ENCODE measurements at regions not wholly inside any gene's neighbourhood (a gene's known extent, or its start where the extent isn't known, plus 50 kb on each side); places are given as distances from the start of the nearest gene placed in this dataset.
"Not testable (repeated sequence)": the region's sequence is repeated elsewhere in the genome, so short reads cannot be mapped to it uniquely, and the experiment has no call there.

DNA sequence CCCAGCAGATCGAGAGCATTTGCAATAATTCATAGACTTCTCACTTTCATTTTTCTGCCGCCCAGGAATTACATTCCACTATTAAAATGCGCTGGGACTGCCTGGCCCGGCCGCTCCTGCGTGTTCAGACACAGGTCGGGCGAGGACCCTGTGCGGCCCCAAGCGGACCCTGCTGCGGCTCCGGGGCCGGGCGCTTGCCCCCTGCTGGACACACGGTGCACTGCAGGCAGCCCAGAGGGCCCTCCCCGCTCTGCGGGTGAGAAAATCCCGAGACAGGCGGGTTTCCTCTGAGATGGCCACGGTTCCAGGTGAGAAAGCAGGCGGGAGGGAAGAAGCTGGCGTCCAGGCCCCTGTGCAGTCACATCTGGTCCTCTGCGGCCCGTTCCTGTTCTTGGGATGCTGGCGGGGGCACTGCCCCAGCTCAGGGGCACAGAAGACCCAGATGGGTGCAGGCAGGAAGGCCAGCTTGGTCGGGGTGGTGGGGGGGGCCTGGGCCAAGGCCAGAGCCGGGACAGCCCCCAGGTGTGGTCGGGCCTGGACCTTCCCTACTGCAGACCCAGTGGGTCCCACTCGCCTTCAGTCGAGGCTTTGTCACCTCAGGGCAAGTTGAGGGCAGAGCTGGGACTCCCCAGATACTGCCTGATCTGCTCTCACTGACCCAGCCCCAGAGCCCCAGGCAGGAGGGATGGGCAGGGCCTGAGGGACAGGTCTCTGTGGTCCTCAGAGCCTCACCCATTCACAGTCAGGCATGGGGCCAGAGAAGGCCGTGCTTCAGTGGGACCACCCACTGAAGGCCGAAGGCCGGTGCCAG is 135.1 kb downstream of the FAM53A start:
- H3K36me3 ChIP-seq; intact Hi-C loops (cut with DNase I); H3K27me3 ChIP-seq; H3K4me1 ChIP-seq; H3K9me3 ChIP-seq: not testable (repeated sequence)
- peak; percentile 92 to 97 (median 97) for TF ChIP-seq CTCF (IDR thresholded peaks at IDR 0.05)
- Histone ChIP-seq H3K27ac (peak overlapping the region; percentile 46 to 61), H3K4me3 (peak overlapping the region; percentile 42 to 59)
- peak in 1 of 2 donors; percentile 79 for DNase-seq (ENCODE audit: low spot score in 2 of 2)

DNA sequence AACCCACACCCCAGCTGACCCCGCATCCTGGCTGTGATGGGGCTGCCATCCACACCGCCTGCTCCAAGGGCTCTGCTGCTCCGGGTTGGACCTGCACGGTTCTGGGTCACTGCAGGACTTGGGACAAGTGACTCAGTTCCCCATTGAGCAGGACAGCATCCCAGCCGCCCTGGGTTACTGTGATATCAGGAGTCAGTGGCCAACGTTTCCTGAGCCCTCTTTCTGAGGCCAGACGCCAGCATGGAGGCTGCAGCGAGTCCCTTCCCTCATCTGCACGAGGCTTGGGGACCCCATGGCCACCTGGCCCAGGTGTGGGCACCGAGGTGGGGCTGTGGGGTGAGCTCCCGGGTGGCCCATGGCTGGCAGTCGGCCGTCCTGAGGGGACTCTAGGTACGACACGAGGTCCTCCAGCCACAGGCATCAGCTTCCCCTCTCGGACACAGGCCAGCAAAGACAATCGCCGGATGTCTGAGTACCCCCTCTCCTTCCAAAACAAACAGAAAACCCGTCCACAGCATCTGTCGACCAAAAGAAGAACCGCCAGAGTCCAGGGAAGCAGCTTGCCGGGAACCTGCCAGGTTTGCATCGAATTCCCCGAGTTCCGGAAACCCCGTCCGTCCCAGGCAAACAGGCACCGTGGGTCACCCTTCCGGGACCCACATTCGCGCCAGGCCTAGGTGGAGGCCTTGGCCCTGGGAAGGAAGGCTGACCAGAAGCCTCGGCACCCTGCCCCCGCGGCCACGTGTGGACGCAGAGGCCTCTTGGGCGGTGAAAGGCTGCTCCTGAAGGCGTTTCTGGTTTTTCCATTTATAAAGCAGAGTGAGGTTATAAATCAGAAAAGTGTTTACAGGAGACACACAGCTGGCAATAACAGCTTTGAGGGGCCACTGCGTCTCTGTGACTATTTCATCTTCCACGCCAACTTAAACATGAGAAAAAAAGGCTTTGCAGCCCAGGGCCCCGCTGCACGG is 136.0 kb downstream of the FAM53A start:
- TF ChIP-seq CTCF (IDR thresholded peaks at IDR 0.05): no peak
- H3K36me3 ChIP-seq: no peaks in the 10 kb centered on the region
- no peaks in the 10 kb centered on the region for H3K27me3 ChIP-seq
- intact Hi-C loops (cut with DNase I): no loop called here
- H3K9me3 ChIP-seq: no peaks in the 10 kb centered on the region
- peak overlapping the region; percentile 42 to 59 for H3K4me3 ChIP-seq
- peaks cover 3 to 5% of the 10 kb centered on the region in 2 donors for H3K4me1 ChIP-seq
- DNase-seq (ENCODE audit: low spot score in 2 of 2): peak in 1 of 2 donors; percentile 72
- H3K27ac ChIP-seq: peak overlapping the region in 1 of 2 donors; percentile 46

- H3K27me3 ChIP-seq: no peaks in the 10 kb centered on the region
- DNase-seq (ENCODE audit: low spot score in 2 of 2): no peak
- intact Hi-C loops (cut with DNase I): no loop called here
- H3K9me3 ChIP-seq: no peaks in the 10 kb centered on the region
- H3K36me3 ChIP-seq: no peaks in the 10 kb centered on the region
- H3K4me3 ChIP-seq: no peak overlapping the region
- H3K4me1 ChIP-seq: peaks cover 3 to 5% of the 10 kb centered on the region in 2 donors
- TF ChIP-seq CTCF (IDR thresholded peaks at IDR 0.05): no peak
- H3K27ac ChIP-seq: no peak overlapping the region
Measured at GRCh38 chr4:1547131-1547855, 136.8 kb downstream of the FAM53A start.

- Histone ChIP-seq H3K4me3 (no peak overlapping the region), H3K4me1 (peaks cover 3 to 5% of the 10 kb centered on the region in 2 donors), H3K36me3 (no peaks in the 10 kb centered on the region), H3K9me3 (no peaks in the 10 kb centered on the region), H3K27me3 (no peaks in the 10 kb centered on the region), H3K27ac (no peak overlapping the region)
- intact Hi-C loops (cut with DNase I): no loop called here
- no peak for DNase-seq (ENCODE audit: low spot score in 2 of 2)
- TF ChIP-seq CTCF (IDR thresholded peaks at IDR 0.05): no peak
Measured at GRCh38 chr4:1544861-1545281, 138.6 kb upstream of the NKX1-1 start.

DNA sequence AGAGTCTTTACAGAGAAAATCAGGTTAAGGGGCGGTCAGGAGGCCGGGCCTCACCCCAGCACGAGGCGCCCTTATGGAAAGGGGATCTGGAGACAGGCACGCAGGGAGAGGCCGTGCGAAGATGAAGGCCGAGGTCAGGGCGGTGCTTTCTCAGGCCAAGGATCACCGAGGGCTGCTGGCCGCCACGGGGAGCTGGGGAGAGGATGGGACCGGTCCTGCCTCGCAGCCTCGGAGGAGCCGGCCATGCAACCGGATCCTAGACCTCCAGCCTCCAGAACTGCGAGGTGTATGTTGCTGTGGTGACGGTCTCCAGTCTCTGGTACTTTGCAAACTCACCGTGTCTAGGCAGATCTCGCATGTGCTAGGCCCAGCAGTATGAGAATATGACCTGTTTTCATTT is 138.2 kb upstream of the NKX1-1 start:
- H3K36me3 ChIP-seq; H3K4me3 ChIP-seq; DNase-seq (ENCODE audit: low spot score in 2 of 2); intact Hi-C loops (cut with DNase I); H3K27me3 ChIP-seq; H3K27ac ChIP-seq; H3K9me3 ChIP-seq; H3K4me1 ChIP-seq: not testable (repeated sequence)

All from ascending aorta (tissue), 2 donors.